ENCODE measurements at regions not wholly inside any gene's neighbourhood (a gene's known extent, or its start where the extent isn't known, plus 50 kb on each side); places are given as distances from the start of the nearest gene placed in this dataset.
A peak's percentile ranks its signal among the peaks of the same experiment; 100 is the strongest.

DNA sequence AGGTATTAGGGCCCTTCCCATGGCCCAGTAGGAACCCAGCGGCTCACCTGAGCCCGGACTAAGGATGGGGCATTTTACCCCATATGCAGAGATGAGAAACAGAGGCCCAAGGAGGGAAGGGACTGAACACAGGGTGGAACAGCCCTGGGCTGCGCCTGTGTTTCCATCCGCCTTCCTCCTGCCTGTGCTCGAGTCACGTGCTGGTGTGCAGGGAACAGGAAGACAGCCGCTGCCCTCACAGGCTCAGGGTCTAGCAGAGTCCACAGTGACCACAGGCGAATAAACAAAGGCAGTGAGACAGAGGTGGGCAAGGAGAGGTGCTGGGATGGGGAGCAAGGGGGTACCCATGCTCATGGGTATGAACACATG lies 129.4 kb downstream of the C9orf50 start (continued):
- TF ChIP-seq, protein P1, sequence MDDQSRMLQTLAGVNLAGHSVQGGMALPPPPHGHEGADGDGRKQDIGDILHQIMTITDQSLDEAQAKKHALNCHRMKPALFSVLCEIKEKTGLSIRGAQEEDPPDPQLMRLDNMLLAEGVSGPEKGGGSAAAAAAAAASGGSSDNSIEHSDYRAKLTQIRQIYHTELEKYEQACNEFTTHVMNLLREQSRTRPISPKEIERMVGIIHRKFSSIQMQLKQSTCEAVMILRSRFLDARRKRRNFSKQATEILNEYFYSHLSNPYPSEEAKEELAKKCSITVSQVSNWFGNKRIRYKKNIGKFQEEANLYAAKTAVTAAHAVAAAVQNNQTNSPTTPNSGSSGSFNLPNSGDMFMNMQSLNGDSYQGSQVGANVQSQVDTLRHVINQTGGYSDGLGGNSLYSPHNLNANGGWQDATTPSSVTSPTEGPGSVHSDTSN (IDR thresholded peaks at IDR 0.05), result no peak
- TF ChIP-seq GABPA (IDR thresholded peaks at IDR 0.05; ENCODE audit: low read depth), result no peak
- no peak for TF ChIP-seq RAD21 (IDR thresholded peaks at IDR 0.05; ENCODE audit: low read length)
- TF ChIP-seq ELF1 (IDR thresholded peaks at IDR 0.05), result no peak
- no peak for TF ChIP-seq JUND (IDR thresholded peaks at IDR 0.05)
- no peak for TF ChIP-seq MXI1 (IDR thresholded peaks at IDR 0.05; ENCODE audit: low read depth, low read length)

DNA sequence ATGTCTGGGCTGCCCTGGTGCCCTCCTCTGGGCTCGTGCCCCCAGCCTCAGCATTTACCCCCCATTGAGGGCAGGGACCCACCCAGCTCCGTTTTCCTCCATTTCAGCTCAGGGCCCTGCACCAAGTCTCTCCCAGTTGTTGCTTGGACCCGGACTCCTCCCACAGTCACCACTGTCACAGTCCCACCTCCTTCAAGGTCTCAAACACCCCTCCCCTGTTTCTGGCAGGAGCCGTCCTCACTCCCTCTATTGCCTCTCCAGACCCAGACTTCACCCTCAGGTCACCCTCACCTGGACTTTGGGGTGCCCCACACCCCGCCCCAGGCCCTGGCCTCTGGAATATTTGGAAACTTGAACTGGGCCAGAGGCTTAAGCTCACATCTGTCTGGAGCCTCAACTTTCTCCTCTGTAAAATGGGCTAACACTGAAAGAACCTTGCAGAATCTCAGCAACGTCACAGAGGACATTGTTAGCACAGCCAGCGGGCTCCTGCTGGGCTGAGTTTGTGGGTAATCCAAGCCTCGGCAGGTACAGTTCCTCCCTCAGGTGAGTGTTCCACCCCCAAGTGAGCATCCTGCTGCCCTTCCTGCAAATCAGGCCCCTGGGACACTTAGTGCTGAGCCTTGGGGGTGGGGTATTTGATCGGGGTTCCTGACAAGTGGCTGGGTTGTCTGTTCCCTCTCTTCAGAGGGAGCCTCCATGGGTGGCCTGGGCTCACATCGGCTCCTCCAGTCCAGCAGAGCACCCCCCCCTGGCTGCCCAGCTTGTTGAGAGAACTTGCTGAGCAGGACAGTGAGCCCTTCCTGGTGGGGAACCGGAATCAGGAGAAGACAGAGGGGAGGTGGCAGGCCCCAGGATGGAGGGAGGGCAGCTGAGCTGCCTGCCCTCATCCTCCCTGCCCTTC lies 130.1 kb downstream of the C9orf50 start:
- TF ChIP-seq, protein P2, sequence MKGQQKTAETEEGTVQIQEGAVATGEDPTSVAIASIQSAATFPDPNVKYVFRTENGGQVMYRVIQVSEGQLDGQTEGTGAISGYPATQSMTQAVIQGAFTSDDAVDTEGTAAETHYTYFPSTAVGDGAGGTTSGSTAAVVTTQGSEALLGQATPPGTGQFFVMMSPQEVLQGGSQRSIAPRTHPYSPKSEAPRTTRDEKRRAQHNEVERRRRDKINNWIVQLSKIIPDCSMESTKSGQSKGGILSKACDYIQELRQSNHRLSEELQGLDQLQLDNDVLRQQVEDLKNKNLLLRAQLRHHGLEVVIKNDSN (IDR thresholded peaks at IDR 0.05; ENCODE audit: borderline replicate concordance, low read depth), result no peak
- TF ChIP-seq CHD2 (IDR thresholded peaks at IDR 0.05; ENCODE audit: low read length, partially characterized antibody) (no peak), RAD21 (IDR thresholded peaks at IDR 0.05; ENCODE audit: low read length) (no peak), RCOR1 (IDR thresholded peaks at IDR 0.05; ENCODE audit: low read length) (no peak), FOXM1 (IDR thresholded peaks at IDR 0.05; ENCODE audit: low read depth) (no peak), FOXJ3 (CRISPR knock-in tag; IDR thresholded peaks at IDR 0.05) (no peak), FOSL2 (IDR thresholded peaks at IDR 0.05; ENCODE audit: borderline replicate concordance, low read depth) (no peak), RXRA (IDR thresholded peaks at IDR 0.05; ENCODE audit: borderline replicate concordance, low read depth) (no peak), EZH2phosphoT487 (IDR thresholded peaks at IDR 0.05; ENCODE audit: borderline replicate concordance, low read depth) (no peak), TEAD4 (IDR thresholded peaks at IDR 0.05; ENCODE audit: borderline replicate concordance, insufficient read depth) (no peak), EP300 (IDR thresholded peaks at IDR 0.05; ENCODE audit: borderline replicate concordance in 1 of 2, low read depth in 1 of 2, low read length in 1 of 2) (no peak), ELF1 (IDR thresholded peaks at IDR 0.05) (no peak), NFIC (IDR thresholded peaks at IDR 0.05; ENCODE audit: borderline replicate concordance) (no peak)
- TF ChIP-seq, protein P3, sequence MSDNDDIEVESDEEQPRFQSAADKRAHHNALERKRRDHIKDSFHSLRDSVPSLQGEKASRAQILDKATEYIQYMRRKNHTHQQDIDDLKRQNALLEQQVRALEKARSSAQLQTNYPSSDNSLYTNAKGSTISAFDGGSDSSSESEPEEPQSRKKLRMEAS (IDR thresholded peaks at IDR 0.05; ENCODE audit: low read depth), result no peak
- TF ChIP-seq, protein P4, sequence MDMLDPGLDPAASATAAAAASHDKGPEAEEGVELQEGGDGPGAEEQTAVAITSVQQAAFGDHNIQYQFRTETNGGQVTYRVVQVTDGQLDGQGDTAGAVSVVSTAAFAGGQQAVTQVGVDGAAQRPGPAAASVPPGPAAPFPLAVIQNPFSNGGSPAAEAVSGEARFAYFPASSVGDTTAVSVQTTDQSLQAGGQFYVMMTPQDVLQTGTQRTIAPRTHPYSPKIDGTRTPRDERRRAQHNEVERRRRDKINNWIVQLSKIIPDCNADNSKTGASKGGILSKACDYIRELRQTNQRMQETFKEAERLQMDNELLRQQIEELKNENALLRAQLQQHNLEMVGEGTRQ (IDR thresholded peaks at IDR 0.05; ENCODE audit: borderline replicate concordance, low read depth, low read length), result no peak
- TF ChIP-seq, protein P5, sequence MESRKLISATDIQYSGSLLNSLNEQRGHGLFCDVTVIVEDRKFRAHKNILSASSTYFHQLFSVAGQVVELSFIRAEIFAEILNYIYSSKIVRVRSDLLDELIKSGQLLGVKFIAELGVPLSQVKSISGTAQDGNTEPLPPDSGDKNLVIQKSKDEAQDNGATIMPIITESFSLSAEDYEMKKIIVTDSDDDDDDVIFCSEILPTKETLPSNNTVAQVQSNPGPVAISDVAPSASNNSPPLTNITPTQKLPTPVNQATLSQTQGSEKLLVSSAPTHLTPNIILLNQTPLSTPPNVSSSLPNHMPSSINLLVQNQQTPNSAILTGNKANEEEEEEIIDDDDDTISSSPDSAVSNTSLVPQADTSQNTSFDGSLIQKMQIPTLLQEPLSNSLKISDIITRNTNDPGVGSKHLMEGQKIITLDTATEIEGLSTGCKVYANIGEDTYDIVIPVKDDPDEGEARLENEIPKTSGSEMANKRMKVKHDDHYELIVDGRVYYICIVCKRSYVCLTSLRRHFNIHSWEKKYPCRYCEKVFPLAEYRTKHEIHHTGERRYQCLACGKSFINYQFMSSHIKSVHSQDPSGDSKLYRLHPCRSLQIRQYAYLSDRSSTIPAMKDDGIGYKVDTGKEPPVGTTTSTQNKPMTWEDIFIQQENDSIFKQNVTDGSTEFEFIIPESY (IDR thresholded peaks at IDR 0.05; ENCODE audit: borderline replicate concordance, low read depth), result no peak
- Histone ChIP-seq H3K79me2 (ENCODE audit: insufficient read depth) (peaks cover 51% of the 10 kb centered on the region), H3K27ac (ENCODE audit: low read depth in 2 of 2, low read length in 1 of 2) (peak overlapping the region in 1 of 2 experiments; percentile 100; a peak in 2 of 4 replicates), H3K9me3 (no peaks in the 10 kb centered on the region), H3K4me3 (ENCODE audit: low read depth in 2 of 2, low read length in 1 of 2) (no peak overlapping the region; a peak in 1 of 4 replicates), H2AFZ (ENCODE audit: low read depth) (no peak overlapping the region), H3F3A (replicated peaks; ENCODE audit: insufficient read depth) (peaks cover 45% of the 10 kb centered on the region), H3K4me2 (peak overlapping the region; percentile 81), H3K36me3 (replicated peaks in 1 of 2; ENCODE audit: control insufficient read depth in 1 of 2, insufficient read depth in 2 of 2, low read length in 1 of 2) (peaks cover 0 to 4% of the 10 kb centered on the region in 2 experiments), H3K9ac (peak overlapping the region; percentile 89), H3K27me3 (ENCODE audit: insufficient read depth) (no peaks in the 10 kb centered on the region), H3K4me1 (ENCODE audit: control insufficient read depth in 1 of 2, insufficient read depth in 2 of 2, low read depth in 1 of 2, low read length in 1 of 2) (peaks cover 61 to 80% of the 10 kb centered on the region in 2 experiments; a peak in 3 of 4 replicates), H3K9me2 (no peaks in the 10 kb centered on the region), H4K20me1 (ENCODE audit: insufficient read depth) (no peaks in the 10 kb centered on the region)
- CTCF ChIA-PET, result interaction anchor here (1.2 to 2.8 kb wide), 4 partner anchors 30 to 348 kb away, joined by 3 to 7 read pairs (median 6); no protein-coding TSS in a partner anchor
- POLR2A ChIA-PET, result interaction anchor here (1.1 to 2.8 kb wide), 3 partner anchors 31 to 313 kb away, joined by 3 to 13 read pairs (median 6); partner anchors contain the start of gene IER5L
- no peak for DNase-seq
- 80% methylated on average over 11 of the region's 11 CpGs for WGBS (ENCODE audit: low lambda C conversion rate)
